Sigmoid colon (tissue), 4 donors: ENCODE measurements at regions not wholly inside any gene's neighbourhood (a gene's known extent, or its start where the extent isn't known, plus 50 kb on each side); places are given as distances from the start of the nearest gene placed in this dataset.

Experiments used
- CTCF ChIP-seq, 4 experiments: fragments of 450-650 bp in 3 of 4; fragments of 200-600 bp in 1 of 4; IDR thresholded peaks; one replicate each; pipeline ENCODE4 v1.5.1; 2016 to 2019; ENCODE audit warnings: antibody characterized with exemption in 4 of 4, mild to moderate bottlenecking in 3 of 4, moderate library complexity in 2 of 4
- EP300 ChIP-seq, 4 donors: sonication (generic); formaldehyde crosslinking; IDR thresholded peaks; one replicate each; pipeline ENCODE4 v1.6.1; 2017; ENCODE audit warnings: antibody characterized with exemption in 4 of 4

- TF ChIP-seq EP300 (IDR thresholded peaks at IDR 0.05) = no peak
- no peak for TF ChIP-seq CTCF (IDR thresholded peaks at IDR 0.05)
Measured at GRCh38 chr18:51911584-51911983, 428.4 kb upstream of the DCC start.
